GM10248 (cell line): ENCODE measurements at regions not wholly inside any gene's neighbourhood (a gene's known extent, or its start where the extent isn't known, plus 50 kb on each side); places are given as distances from the start of the nearest gene placed in this dataset.

Source experiments
- CTCF ChIA-PET: fragments of 300-600 bp; sonication (Branson Sonifier 250); formaldehyde crosslinking; extraction: SDS; loops from one replicate; lab custom pipeline; 2021; ENCODE audit warnings: antibody characterized with exemption; lab: Yijun Ruan, JAX
- POLR2A ChIA-PET: fragments of 350-650 bp; sonication (Branson Sonifier 250); formaldehyde crosslinking; extraction: SDS; loops from one replicate; lab custom pipeline; 2020; ENCODE audit warnings: antibody characterized with exemption; lab: Yijun Ruan, JAX
- DNase-seq: peaks from one replicate; pipeline ENCODE4 v3.0.0; 2012; ENCODE audit errors: extremely low spot score
- TF ChIP-seq, protein P1 (sequence below): IDR thresholded peaks from 2 replicates; pipeline ENCODE4 v1.5.1; 2012; ENCODE audit warnings: mild to moderate bottlenecking, low read depth; ENCODE audit errors: extremely low read depth, missing control alignments, control extremely low read depth

- TF ChIP-seq, protein P1, sequence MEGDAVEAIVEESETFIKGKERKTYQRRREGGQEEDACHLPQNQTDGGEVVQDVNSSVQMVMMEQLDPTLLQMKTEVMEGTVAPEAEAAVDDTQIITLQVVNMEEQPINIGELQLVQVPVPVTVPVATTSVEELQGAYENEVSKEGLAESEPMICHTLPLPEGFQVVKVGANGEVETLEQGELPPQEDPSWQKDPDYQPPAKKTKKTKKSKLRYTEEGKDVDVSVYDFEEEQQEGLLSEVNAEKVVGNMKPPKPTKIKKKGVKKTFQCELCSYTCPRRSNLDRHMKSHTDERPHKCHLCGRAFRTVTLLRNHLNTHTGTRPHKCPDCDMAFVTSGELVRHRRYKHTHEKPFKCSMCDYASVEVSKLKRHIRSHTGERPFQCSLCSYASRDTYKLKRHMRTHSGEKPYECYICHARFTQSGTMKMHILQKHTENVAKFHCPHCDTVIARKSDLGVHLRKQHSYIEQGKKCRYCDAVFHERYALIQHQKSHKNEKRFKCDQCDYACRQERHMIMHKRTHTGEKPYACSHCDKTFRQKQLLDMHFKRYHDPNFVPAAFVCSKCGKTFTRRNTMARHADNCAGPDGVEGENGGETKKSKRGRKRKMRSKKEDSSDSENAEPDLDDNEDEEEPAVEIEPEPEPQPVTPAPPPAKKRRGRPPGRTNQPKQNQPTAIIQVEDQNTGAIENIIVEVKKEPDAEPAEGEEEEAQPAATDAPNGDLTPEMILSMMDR: no peak
- CTCF ChIA-PET: no interaction called here
- POLR2A ChIA-PET: no interaction called here
- no peak for DNase-seq
These were observed 147.5 kb upstream of the PPP2R2D start for GRCh38 chr10:131753336-131753735.

GRCh38 chr10:131755200-131755599 lies 145.6 kb upstream of the PPP2R2D start:
- POLR2A ChIA-PET: no interaction called here
- DNase-seq: no peak
- CTCF ChIA-PET: no interaction called here
- TF ChIP-seq, protein P1: no peak

GRCh38 chr10:131757285-131758058 lies 143.3 kb upstream of the PPP2R2D start:
- no peak for DNase-seq
- TF ChIP-seq, protein P1: no peak
- ChIA-PET CTCF (no interaction called here), POLR2A (no interaction called here)

- ChIA-PET CTCF (no interaction called here), POLR2A (no interaction called here)
- no peak for DNase-seq
- TF ChIP-seq, protein P1: no peak
These were observed 142.5 kb upstream of the PPP2R2D start for GRCh38 chr10:131758062-131758938.

- DNase-seq: no peak
- TF ChIP-seq, protein P1: no peak
- ChIA-PET POLR2A (no interaction called here), CTCF (no interaction called here)
These were observed 141.9 kb upstream of the PPP2R2D start for GRCh38 chr10:131758939-131759301.

DNA sequence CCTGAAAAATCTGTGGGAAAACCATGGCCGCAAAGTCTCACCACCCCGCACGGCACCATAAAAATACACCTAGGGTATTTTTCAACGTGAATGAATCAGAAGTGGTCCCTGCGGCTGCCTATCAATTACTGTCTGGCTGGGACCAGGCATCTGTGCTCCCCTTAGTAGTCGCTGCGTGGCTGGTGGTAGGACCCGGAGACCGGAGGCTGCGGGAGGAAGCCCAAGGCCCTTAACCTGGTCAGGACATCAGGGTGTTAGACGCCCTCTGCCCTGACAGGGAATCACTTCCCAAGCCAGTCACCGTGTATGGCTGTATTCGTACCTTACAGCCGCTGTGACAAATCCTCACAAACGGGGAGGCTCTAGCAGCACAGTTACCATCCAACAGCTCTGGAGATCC lies 141.5 kb upstream of the PPP2R2D start:
- CTCF ChIA-PET: no interaction called here
- no peak for DNase-seq
- POLR2A ChIA-PET: no interaction called here
- TF ChIP-seq, protein P1: no peak
